ENCODE measurements at regions not wholly inside any gene's neighbourhood (a gene's known extent, or its start where the extent isn't known, plus 50 kb on each side); places are given as distances from the start of the nearest gene placed in this dataset.

DNA sequence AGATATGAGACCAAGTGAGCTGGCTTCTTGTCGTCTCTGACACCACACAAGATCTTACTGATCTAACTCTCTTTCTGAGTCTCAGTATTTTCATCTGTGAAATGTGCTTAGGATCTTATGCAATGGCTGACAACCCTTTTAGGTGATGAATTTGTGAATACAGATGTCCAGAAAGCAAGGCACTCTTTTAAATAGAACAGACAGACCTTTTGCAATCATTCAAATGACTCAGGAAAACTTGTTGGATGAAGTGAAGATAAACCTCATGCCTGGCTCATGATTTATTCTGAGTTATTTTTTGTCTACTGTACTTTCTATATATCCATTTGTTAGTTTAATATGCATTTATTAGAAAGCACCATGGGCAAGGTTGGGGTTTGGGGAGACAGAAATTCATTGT is 411.3 kb downstream of the PTPRU start:
- Histone ChIP-seq H3K36me3 (ENCODE audit: control insufficient read depth, insufficient read depth, low read length) (no peaks in the 10 kb centered on the region), H3K4me3 (ENCODE audit: low read length) (no peak overlapping the region), H3K27ac (ENCODE audit: low read length) (no peak overlapping the region), H3K9me3 (ENCODE audit: control insufficient read depth, insufficient read depth, low read length) (no peaks in the 10 kb centered on the region), H3K27me3 (ENCODE audit: control insufficient read depth, insufficient read depth, low read length) (no peaks in the 10 kb centered on the region), H3K4me1 (ENCODE audit: control insufficient read depth, insufficient read depth, low read length) (no peaks in the 10 kb centered on the region; the same call in 1 of the 2 replicates)
- no CpG with 5 or more reads among the region's 1 CpG for WGBS (ENCODE audit: insufficient coverage, insufficient read length)
- DNase-seq (ENCODE audit: low read depth, low spot score): no peak

DNA sequence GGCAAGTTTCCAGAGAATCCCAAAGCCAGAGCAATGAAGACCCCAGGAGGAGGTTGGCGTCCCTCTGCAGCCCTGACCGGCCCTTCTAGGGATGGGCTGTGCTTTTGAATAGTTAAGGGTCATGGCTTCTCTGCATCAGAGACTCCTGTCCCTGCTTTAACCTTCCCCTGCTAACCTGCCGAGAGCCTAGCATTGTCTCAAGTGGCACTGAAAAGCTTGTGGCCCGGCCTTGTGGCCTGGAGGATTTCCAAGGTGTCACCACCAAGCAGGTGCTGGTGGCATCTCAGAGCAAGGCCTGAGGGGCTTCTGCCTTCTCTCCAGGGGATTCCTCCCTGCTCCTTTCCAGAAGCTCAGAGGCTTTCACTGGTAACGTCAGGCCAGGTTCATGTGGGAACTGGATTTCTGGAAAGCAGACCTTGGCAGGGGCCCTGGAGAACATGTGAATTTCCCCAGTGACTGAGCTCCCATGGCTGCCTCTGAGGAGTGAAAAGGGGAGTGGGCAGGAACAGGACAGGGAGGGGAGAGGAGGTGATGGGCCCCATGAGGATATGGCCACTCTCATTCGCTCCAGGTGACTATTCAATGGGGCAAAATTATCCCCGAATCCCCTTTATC is 409.9 kb downstream of the PTPRU start:
- Histone ChIP-seq H3K4me1 (ENCODE audit: control insufficient read depth, insufficient read depth, low read length) (no peaks in the 10 kb centered on the region; the same call in 1 of the 2 replicates), H3K36me3 (ENCODE audit: control insufficient read depth, insufficient read depth, low read length) (no peaks in the 10 kb centered on the region), H3K27me3 (ENCODE audit: control insufficient read depth, insufficient read depth, low read length) (no peaks in the 10 kb centered on the region), H3K27ac (ENCODE audit: low read length) (no peak overlapping the region), H3K9me3 (ENCODE audit: control insufficient read depth, insufficient read depth, low read length) (no peaks in the 10 kb centered on the region), H3K4me3 (ENCODE audit: low read length) (no peak overlapping the region)
- no CpG with 5 or more reads among the region's 7 CpGs for WGBS (ENCODE audit: insufficient coverage, insufficient read length)
- no peak for DNase-seq (ENCODE audit: low read depth, low spot score)

DNA sequence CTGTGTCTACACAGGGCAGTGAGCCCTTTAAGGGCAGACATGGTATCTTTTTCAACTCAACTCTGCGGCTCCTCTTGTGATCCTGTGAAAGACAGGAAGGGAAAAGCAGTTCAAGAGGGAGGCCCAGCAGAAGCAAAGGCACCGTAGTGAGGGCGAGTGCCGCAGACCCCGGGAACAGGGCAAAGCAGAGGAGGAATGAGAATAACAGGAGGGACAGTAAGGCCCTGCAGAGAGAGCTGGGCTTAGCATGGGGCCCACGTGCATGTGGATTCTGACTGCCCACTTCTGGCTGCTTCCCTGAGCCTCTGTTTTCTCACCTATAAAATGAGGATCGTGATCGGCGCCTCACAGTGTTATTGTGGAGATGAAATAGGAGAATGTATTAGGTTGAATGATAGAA is 409.3 kb downstream of the PTPRU start:
- WGBS (ENCODE audit: insufficient coverage, insufficient read length): no CpG with 5 or more reads among the region's 9 CpGs
- no peak for DNase-seq (ENCODE audit: low read depth, low spot score)
- no peaks in the 10 kb centered on the region for H3K36me3 ChIP-seq (ENCODE audit: control insufficient read depth, insufficient read depth, low read length)
- H3K27ac ChIP-seq (ENCODE audit: low read length): no peak overlapping the region
- no peaks in the 10 kb centered on the region; the same call in 1 of the 2 replicates for H3K4me1 ChIP-seq (ENCODE audit: control insufficient read depth, insufficient read depth, low read length)
- H3K4me3 ChIP-seq (ENCODE audit: low read length): no peak overlapping the region
- no peaks in the 10 kb centered on the region for H3K27me3 ChIP-seq (ENCODE audit: control insufficient read depth, insufficient read depth, low read length)
- no peaks in the 10 kb centered on the region for H3K9me3 ChIP-seq (ENCODE audit: control insufficient read depth, insufficient read depth, low read length)

DNA sequence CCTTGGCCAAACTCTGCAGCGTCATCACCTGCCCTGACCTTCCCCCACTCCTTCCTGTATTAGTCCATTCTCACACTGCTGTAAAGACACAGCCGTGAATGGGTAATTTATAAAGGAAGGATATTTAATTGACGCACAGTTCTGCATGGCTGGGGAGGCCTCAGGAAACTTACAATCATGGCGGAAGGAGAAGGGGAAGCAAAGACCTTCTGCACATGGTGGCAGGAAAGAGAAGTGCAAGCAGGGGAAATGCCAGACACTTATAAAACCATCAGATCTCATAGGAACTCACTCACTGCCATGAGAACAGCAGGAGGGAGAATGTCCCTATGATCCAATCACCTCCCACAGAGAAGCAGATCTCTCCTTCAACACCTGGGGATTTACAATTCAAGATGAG is 408.5 kb downstream of the PTPRU start:
- WGBS (ENCODE audit: insufficient coverage, insufficient read length): no CpG with 5 or more reads among the region's 4 CpGs
- no peak for DNase-seq (ENCODE audit: low read depth, low spot score)
- Histone ChIP-seq H3K27ac (ENCODE audit: low read length) (no peak overlapping the region), H3K4me1 (ENCODE audit: control insufficient read depth, insufficient read depth, low read length) (no peaks in the 10 kb centered on the region; the same call in 1 of the 2 replicates), H3K27me3 (ENCODE audit: control insufficient read depth, insufficient read depth, low read length) (no peaks in the 10 kb centered on the region), H3K36me3 (ENCODE audit: control insufficient read depth, insufficient read depth, low read length) (no peaks in the 10 kb centered on the region), H3K9me3 (ENCODE audit: control insufficient read depth, insufficient read depth, low read length) (no peaks in the 10 kb centered on the region), H3K4me3 (ENCODE audit: low read length) (no peak overlapping the region)

DNA sequence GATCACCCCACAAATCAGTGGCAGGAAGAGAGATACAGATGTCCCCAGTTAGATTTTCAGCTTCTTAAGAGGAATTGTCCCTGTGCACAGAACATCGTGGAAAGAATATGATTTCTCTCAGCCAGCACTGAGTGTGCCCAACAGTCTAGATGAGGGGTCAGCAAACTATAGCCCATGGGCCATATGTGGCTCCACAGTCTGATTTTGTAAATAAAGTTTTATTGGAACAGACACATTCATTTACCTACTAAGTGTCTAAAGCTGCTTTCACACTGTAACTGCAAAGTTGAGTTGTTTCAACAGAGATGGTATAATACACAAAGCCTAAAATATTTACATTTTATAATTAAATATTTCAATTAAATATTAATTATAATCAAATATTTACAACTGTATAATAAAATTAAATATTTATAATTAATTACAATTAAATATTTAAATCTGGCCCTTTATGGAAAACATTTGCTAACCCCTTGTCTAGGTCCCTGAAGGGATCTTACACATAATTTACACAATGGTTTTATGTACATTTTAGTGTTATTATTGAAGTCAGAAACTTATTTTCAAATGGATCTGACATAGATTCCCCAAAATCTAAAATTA is 407.6 kb downstream of the PTPRU start:
- no peaks in the 10 kb centered on the region for H3K4me1 ChIP-seq (ENCODE audit: control insufficient read depth, insufficient read depth, low read length)
- WGBS (ENCODE audit: insufficient coverage, insufficient read length): no CpG with 5 or more reads among the region's 1 CpG
- H3K27me3 ChIP-seq (ENCODE audit: control insufficient read depth, insufficient read depth, low read length): no peaks in the 10 kb centered on the region
- H3K36me3 ChIP-seq (ENCODE audit: control insufficient read depth, insufficient read depth, low read length): no peaks in the 10 kb centered on the region
- no peak for DNase-seq (ENCODE audit: low read depth, low spot score)
- H3K27ac ChIP-seq (ENCODE audit: low read length): no peak overlapping the region
- no peaks in the 10 kb centered on the region for H3K9me3 ChIP-seq (ENCODE audit: control insufficient read depth, insufficient read depth, low read length)
- H3K4me3 ChIP-seq (ENCODE audit: low read length): no peak overlapping the region

DNA sequence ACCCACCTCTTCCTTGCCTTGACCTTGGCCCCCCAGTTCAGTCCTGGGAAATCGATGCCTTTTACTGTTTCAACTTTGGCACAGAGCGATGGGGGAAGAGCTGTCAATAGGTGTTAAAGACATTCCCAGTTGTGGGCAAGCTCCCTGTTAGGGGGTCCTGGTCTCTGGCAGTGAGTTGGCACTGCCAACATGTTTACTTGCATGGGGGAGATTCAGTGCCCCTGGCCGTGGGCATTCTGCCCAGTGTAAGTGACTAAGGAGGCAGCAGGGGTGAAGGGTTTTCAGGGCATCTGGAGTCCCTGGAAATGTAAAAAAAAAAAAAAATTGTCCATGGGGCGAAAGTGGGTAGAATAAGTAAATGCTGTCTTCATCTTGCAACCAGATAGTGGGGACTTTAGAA is 407.0 kb downstream of the PTPRU start:
- Histone ChIP-seq H3K4me1 (ENCODE audit: control insufficient read depth, insufficient read depth, low read length) (no peaks in the 10 kb centered on the region), H3K36me3 (ENCODE audit: control insufficient read depth, insufficient read depth, low read length) (no peaks in the 10 kb centered on the region), H3K27me3 (ENCODE audit: control insufficient read depth, insufficient read depth, low read length) (no peaks in the 10 kb centered on the region), H3K4me3 (ENCODE audit: low read length) (no peak overlapping the region), H3K27ac (ENCODE audit: low read length) (no peak overlapping the region), H3K9me3 (ENCODE audit: control insufficient read depth, insufficient read depth, low read length) (no peaks in the 10 kb centered on the region)
- DNase-seq (ENCODE audit: low read depth, low spot score): no peak
- WGBS (ENCODE audit: insufficient coverage, insufficient read length): no CpG with 5 or more reads among the region's 4 CpGs

DNA sequence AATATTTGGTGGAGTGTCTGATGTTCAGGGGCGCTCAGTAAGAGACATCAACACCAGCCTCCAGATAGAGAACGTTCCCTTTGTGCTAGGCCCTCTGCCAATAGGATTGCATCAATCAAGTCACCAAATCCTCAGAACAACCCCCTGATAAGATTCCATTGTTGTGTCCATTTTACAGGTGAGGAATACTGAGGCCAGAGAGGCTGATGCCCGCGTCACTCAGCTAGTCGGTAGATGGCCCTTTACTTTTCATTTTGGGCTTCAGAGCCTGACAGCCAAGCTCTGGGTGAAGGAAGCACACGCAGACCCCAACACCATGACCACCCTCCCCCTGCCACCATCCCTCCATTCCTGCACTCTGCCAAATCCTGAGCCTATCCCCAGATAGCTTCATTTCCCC is 406.2 kb downstream of the PTPRU start:
- Histone ChIP-seq H3K4me1 (ENCODE audit: control insufficient read depth, insufficient read depth, low read length) (no peaks in the 10 kb centered on the region), H3K9me3 (ENCODE audit: control insufficient read depth, insufficient read depth, low read length) (no peaks in the 10 kb centered on the region), H3K4me3 (ENCODE audit: low read length) (no peak overlapping the region), H3K36me3 (ENCODE audit: control insufficient read depth, insufficient read depth, low read length) (no peaks in the 10 kb centered on the region), H3K27ac (ENCODE audit: low read length) (no peak overlapping the region), H3K27me3 (ENCODE audit: control insufficient read depth, insufficient read depth, low read length) (no peaks in the 10 kb centered on the region)
- DNase-seq (ENCODE audit: low read depth, low spot score): no peak
- WGBS (ENCODE audit: insufficient coverage, insufficient read length): no CpG with 5 or more reads among the region's 6 CpGs

DNA sequence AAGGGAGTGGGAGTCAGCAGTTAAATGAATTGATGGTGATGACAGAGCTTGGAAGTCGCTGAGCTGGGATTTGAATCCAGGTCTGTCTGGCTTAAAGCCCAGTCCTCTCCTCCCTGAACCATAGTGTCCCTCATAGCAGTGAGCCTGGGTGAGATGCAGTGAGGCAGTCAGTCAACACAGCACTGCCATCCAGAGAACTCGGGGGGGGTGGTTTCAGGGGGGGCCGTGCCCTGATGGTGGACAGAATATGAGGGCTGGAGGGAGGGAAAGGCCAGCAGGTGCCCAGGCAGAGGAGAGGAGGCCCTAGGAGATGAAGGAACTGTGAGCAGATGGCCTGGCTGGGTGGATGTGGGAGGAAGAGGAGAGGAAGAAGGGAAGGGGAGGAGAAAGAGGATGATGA is 405.6 kb downstream of the PTPRU start:
- Histone ChIP-seq H3K36me3 (ENCODE audit: control insufficient read depth, insufficient read depth, low read length) (no peaks in the 10 kb centered on the region), H3K27ac (ENCODE audit: low read length) (no peak overlapping the region), H3K27me3 (ENCODE audit: control insufficient read depth, insufficient read depth, low read length) (no peaks in the 10 kb centered on the region), H3K4me3 (ENCODE audit: low read length) (no peak overlapping the region), H3K4me1 (ENCODE audit: control insufficient read depth, insufficient read depth, low read length) (no peaks in the 10 kb centered on the region), H3K9me3 (ENCODE audit: control insufficient read depth, insufficient read depth, low read length) (no peaks in the 10 kb centered on the region)
- WGBS (ENCODE audit: insufficient coverage, insufficient read length): no CpG with 5 or more reads among the region's 3 CpGs
- no peak for DNase-seq (ENCODE audit: low read depth, low spot score)

DNA sequence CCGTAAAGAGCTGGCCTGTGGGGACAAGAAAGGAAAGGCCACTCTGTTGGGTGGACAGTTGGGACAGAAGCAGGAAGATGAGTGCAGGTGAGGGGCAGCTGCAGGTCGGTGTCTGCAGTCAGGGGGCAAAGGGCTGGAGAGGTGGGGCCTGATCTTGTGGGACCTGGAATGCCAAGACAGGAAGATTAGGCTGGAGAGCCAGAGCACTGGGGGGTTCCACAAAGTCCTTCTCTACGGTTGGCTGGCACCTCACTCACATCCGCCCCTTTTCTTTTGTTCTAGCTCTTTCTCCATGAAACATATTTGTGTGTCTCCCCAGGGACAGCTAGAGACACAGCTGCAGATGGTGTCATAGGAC is 404.1 kb downstream of the PTPRU start:
- no peak for DNase-seq (ENCODE audit: low read depth, low spot score)
- no peak overlapping the region for H3K4me3 ChIP-seq (ENCODE audit: low read length)
- no CpG with 5 or more reads among the region's 4 CpGs for WGBS (ENCODE audit: insufficient coverage, insufficient read length)
- no peaks in the 10 kb centered on the region for H3K27me3 ChIP-seq (ENCODE audit: control insufficient read depth, insufficient read depth, low read length)
- H3K36me3 ChIP-seq (ENCODE audit: control insufficient read depth, insufficient read depth, low read length): no peaks in the 10 kb centered on the region
- no peaks in the 10 kb centered on the region; the same call in 1 of the 2 replicates for H3K4me1 ChIP-seq (ENCODE audit: control insufficient read depth, insufficient read depth, low read length)
- H3K9me3 ChIP-seq (ENCODE audit: control insufficient read depth, insufficient read depth, low read length): no peaks in the 10 kb centered on the region
- no peak overlapping the region for H3K27ac ChIP-seq (ENCODE audit: low read length)

DNA sequence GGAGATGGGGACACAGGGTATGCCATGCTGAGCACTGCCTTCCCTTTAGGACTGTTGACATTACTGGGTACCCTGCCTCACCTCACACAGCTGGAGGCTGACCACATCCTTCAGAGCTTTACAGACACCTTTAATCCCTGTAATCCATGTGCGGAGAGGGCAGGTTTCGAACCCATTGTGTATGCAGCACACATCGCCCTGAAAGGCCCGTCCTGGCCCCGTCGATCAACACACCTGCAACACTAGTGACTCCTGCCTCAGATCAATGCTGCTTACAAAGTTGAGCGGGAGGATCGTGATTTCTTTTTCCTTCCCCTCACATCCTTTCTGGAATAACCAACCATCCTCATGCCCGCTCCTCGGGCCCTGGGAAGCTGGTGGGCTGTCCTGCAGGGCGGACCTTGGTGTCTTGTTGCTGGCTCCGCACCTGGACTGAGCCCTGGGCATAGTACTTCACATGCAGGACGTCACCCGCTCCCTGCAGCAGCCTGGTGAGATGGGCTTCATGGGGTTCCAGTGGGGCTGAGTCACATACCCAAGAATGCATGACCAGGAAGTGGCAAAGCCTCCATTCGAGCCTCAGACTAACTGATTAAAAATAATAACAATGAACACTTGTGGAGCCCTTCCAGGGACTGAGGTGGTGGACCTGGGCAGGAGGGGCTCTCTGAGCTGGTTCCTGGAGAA is 403.6 kb downstream of the PTPRU start:
- no peak overlapping the region for H3K27ac ChIP-seq (ENCODE audit: low read length)
- no peaks in the 10 kb centered on the region for H3K27me3 ChIP-seq (ENCODE audit: control insufficient read depth, insufficient read depth, low read length)
- no CpG with 5 or more reads among the region's 15 CpGs for WGBS (ENCODE audit: insufficient coverage, insufficient read length)
- no peaks in the 10 kb centered on the region for H3K36me3 ChIP-seq (ENCODE audit: control insufficient read depth, insufficient read depth, low read length)
- DNase-seq (ENCODE audit: low read depth, low spot score): no peak
- H3K9me3 ChIP-seq (ENCODE audit: control insufficient read depth, insufficient read depth, low read length): no peaks in the 10 kb centered on the region
- H3K4me1 ChIP-seq (ENCODE audit: control insufficient read depth, insufficient read depth, low read length): no peaks in the 10 kb centered on the region; the same call in 1 of the 2 replicates
- H3K4me3 ChIP-seq (ENCODE audit: low read length): no peak overlapping the region
